Left lung (tissue), 4 donors: ENCODE measurements at regions not wholly inside any gene's neighbourhood (a gene's known extent, or its start where the extent isn't known, plus 50 kb on each side); places are given as distances from the start of the nearest gene placed in this dataset.

Experiments
- ATAC-seq: fragments of 200-7000 bp; cut with Tn5 transposase; one replicate; pipeline ENCODE4 v1.9.1; 2020; ENCODE audit warnings: moderate library complexity
- DNase-seq, 4 donors: peaks; one replicate each; pipeline ENCODE4 v3.0.0-alpha.2; 2013 to 2020
- H3K27ac ChIP-seq, 2 donors: fragments of 200-600 bp; sonication (generic) in 1 of 2; one replicate each; pipeline versions ENCODE4 v1.5.0 to v1.8.0; 2020 to 2021
- H3K27me3 ChIP-seq, 2 donors: fragments of 200-600 bp; sonication (generic) in 1 of 2; one replicate each; pipeline versions ENCODE4 v1.5.0 to v1.8.0; 2020 to 2021
- H3K36me3 ChIP-seq, 2 donors: fragments of 200-600 bp; sonication (generic) in 1 of 2; one replicate each; pipeline versions ENCODE4 v1.5.0 to v1.8.0; 2020 to 2021
- H3K4me1 ChIP-seq, 2 donors: fragments of 200-600 bp; one replicate each; pipeline ENCODE4 v1.8.0; 2021
- H3K4me3 ChIP-seq, 2 donors: fragments of 200-600 bp; sonication (generic) in 1 of 2; one replicate each; pipeline versions ENCODE4 v1.5.0 to v1.8.0; 2020 to 2021; ENCODE audit warnings: mild to moderate bottlenecking in 1 of 2
- H3K9me3 ChIP-seq, 2 donors: fragments of 200-600 bp; sonication (generic) in 1 of 2; one replicate each; pipeline versions ENCODE4 v1.5.0 to v1.8.0; 2020 to 2021
- intact Hi-C, 2 donors: fragments of 100-400 bp; cut with DNase I; formaldehyde crosslinking; loops; one replicate each; pipeline versions ENCODE4 v1.11.2 to v1.14.2; 2022
- TF ChIP-seq, protein P1 (sequence below), 2 donors: fragments of 200-600 bp; sonication (generic) in 1 of 2; IDR thresholded peaks; one replicate each; pipeline versions ENCODE4 v1.5.0 to v1.8.0; 2021; ENCODE audit warnings: antibody characterized with exemption in 2 of 2
- donor health status: DM: no; HTN: yes; CAD: no.
- donor health status: DM: no; HTN: no; CAD: no.

DNA sequence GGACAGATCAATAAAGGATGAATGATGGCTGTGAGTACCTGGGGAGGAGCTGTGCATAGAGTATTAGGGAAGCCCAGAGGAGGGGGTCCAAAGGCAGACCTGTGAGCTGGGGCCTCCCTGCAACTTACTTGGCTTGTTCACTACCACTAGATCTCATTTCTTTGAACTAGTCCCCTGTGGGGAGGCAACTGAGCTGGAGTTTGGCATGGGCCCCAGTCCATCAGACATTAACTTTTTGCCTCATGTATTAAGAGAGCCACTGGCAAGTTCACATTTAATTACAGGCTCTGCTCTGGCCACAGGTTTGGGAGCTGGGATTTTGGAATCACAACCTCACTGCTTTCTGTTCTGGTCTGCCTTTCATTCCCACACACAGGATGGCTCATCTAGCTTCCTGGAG is 254.1 kb downstream of the PRL start:
- DNase-seq: no peak
- H3K27ac ChIP-seq: peak overlapping the region; percentile 34 to 71

DNA sequence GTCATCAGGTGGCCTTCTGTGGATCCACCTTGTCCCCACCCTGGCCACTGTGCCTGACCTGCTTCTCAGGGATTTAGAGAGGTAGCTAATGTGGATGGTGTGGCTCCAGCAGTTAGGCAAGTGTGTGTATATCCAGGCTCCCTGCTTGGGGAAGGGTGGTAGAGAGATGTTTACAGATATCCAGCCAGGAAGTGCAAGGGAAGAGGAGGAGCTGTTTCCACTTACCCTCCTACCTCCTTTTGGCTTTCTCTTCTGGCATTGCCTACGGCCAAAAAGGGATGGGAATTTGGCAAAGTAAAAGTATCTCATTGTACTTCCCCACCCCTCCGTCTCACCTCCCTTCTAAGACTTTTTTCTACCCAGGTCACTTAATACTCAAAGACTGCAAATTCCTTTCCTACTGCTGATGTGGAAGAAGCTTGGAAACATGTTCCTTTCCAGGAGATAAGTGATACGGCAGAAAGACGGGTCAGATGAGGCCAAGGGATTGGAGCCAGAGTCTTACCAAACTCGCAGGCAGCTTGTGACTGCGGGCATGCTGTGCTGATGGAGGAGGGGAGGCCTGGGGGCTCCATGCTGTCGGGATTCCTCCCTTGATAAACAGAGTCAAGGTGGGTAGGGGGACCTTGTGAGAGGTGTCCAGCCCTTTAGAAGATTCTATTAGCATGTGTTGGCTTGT is 253.4 kb downstream of the PRL start:
- no peak for DNase-seq
- Histone ChIP-seq H3K36me3 (no peaks in the 10 kb centered on the region), H3K4me3 (no peak overlapping the region), H3K4me1 (peaks cover 0 to 5% of the 10 kb centered on the region in 2 donors), H3K9me3 (peaks cover 0 to 21% of the 10 kb centered on the region in 2 donors), H3K27me3 (no peaks in the 10 kb centered on the region), H3K27ac (peak overlapping the region; percentile 42 to 71)
- intact Hi-C loops: no loop called here
- TF ChIP-seq, protein P1, sequence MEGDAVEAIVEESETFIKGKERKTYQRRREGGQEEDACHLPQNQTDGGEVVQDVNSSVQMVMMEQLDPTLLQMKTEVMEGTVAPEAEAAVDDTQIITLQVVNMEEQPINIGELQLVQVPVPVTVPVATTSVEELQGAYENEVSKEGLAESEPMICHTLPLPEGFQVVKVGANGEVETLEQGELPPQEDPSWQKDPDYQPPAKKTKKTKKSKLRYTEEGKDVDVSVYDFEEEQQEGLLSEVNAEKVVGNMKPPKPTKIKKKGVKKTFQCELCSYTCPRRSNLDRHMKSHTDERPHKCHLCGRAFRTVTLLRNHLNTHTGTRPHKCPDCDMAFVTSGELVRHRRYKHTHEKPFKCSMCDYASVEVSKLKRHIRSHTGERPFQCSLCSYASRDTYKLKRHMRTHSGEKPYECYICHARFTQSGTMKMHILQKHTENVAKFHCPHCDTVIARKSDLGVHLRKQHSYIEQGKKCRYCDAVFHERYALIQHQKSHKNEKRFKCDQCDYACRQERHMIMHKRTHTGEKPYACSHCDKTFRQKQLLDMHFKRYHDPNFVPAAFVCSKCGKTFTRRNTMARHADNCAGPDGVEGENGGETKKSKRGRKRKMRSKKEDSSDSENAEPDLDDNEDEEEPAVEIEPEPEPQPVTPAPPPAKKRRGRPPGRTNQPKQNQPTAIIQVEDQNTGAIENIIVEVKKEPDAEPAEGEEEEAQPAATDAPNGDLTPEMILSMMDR (IDR thresholded peaks at IDR 0.05): no peak
- ATAC-seq: peak; percentile 50

More for the DNA sequence above, 254.1 kb downstream of the PRL start:
- Histone ChIP-seq H3K9me3 (peaks cover 0 to 21% of the 10 kb centered on the region in 2 donors), H3K4me1 (peaks cover 0 to 5% of the 10 kb centered on the region in 2 donors), H3K36me3 (no peaks in the 10 kb centered on the region), H3K4me3 (no peak overlapping the region), H3K27me3 (no peaks in the 10 kb centered on the region)
- intact Hi-C loops: no loop called here
- TF ChIP-seq, protein P1 (IDR thresholded peaks at IDR 0.05): no peak
- peak; percentile 35 for ATAC-seq

DNA sequence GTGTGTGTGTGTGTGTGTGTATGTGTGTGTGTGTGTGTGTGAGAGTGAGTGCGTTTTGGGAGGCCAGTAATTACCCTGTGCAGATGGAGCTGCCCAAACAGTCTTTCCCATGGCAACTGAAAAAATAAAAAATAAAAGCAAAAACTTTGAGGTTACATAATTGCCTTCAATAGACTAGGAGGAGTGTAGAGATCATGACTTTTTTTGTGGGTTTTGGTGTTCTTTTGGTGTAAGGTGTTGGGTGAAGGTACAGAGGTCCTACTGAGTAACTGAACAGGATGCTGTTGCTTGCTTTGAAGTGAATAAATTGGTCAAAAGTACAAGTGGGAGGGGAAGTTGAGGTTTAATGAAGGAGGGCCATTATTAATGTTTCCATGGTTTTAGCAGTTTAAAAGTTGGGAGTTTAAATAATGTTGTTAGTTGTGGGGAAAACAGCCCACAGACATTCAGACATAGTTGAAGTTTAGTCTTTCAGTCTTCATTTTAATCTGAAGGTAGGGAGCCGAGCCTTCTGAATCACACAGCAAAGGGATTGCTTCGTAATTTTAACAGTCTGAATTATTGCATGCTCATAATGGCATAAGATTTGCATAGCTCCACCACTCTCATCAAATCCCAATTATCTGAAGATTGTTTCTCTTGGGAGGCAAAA is 251.4 kb downstream of the PRL start:
- intact Hi-C loops: no loop called here
- TF ChIP-seq, protein P1 (IDR thresholded peaks at IDR 0.05): no peak
- Histone ChIP-seq H3K9me3 (peaks cover 0 to 12% of the 10 kb centered on the region in 2 donors), H3K27me3 (no peaks in the 10 kb centered on the region), H3K36me3 (no peaks in the 10 kb centered on the region), H3K4me1 (peaks cover 0 to 5% of the 10 kb centered on the region in 2 donors), H3K27ac (no peak overlapping the region), H3K4me3 (no peak overlapping the region)
- no peak for ATAC-seq
- DNase-seq: no peak

DNA sequence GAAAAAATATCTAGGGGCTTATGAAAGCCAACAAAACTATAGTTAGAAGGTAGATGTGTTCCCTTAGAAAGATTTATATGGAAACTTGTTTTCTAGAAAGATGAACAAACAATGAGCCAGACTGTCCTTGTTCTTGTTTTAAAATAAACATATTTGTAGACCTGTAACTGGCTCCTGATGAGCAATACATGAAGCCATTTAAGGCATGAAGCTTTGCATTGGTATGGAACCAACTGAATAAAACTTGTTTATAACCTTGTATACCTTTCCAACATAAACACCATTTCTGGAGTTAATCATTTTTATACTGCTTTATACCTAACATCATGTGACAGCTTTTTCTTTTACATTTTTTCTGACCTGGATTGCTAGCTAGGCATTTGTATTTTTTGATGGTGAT is 247.8 kb downstream of the PRL start:
- intact Hi-C loops: no loop called here
- H3K27ac ChIP-seq: no peak overlapping the region
- DNase-seq (no peak), ATAC-seq (no peak)
- no peaks in the 10 kb centered on the region for H3K4me1 ChIP-seq
- no peaks in the 10 kb centered on the region for H3K27me3 ChIP-seq
- no peaks in the 10 kb centered on the region for H3K9me3 ChIP-seq
- no peak overlapping the region for H3K4me3 ChIP-seq
- TF ChIP-seq, protein P1 (IDR thresholded peaks at IDR 0.05): no peak
- no peaks in the 10 kb centered on the region for H3K36me3 ChIP-seq

DNA sequence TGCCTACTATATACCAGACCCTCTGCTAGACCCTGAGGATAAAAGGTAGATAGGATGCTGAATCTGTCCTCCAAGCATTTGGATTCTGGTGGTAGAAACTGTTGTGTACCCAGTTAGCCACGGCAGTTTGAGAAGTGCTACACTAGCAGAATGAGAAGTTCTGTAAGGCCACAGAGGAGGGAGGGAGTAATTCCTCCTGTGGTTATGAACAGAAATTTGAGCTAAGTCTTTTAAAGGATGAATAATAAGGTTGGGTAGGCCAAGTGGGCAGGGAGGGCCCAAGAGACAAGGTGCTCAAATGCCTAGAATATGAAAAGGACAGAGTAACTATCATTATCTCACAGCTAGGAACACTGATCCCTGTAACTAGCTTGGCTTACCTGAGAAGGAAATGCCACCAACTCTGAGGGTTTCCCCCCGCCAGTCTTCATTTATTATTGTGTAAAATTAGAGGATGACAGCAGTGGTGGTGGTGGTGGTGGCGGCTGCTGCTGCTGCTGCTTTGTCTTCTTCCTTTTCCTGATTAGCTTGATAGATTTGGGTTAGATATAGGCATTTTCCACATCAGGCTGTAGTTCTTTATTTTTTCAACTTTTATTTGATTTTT is 243.3 kb downstream of the PRL start:
- DNase-seq (no peak), ATAC-seq (no peak)
- TF ChIP-seq, protein P1 (IDR thresholded peaks at IDR 0.05): no peak
- H3K4me1 ChIP-seq: no peaks in the 10 kb centered on the region
- H3K36me3 ChIP-seq: no peaks in the 10 kb centered on the region
- intact Hi-C loops: no loop called here
- no peak overlapping the region for H3K4me3 ChIP-seq
- no peaks in the 10 kb centered on the region for H3K27me3 ChIP-seq
- no peak overlapping the region for H3K27ac ChIP-seq
- no peaks in the 10 kb centered on the region for H3K9me3 ChIP-seq
